Glutamatergic neuron (in vitro differentiated cells): ENCODE measurements at regions not wholly inside any gene's neighbourhood (a gene's known extent, or its start where the extent isn't known, plus 50 kb on each side); places are given as distances from the start of the nearest gene placed in this dataset.

Source experiments
- DNase-seq: peaks from one replicate; pipeline ENCODE4 v3.0.0; 2022
- H3K27ac Mint-ChIP-seq: one replicate; pipeline ENCODE4 v1.8.0; 2020; ENCODE audit warnings: mild to moderate bottlenecking, mixed read lengths, inconsistent platforms; ENCODE audit not compliant: unreplicated experiment
- H3K27me3 Mint-ChIP-seq: one replicate; pipeline ENCODE4 v1.8.0; 2020; ENCODE audit warnings: mild to moderate bottlenecking, moderate library complexity, mixed read lengths, inconsistent platforms; ENCODE audit not compliant: unreplicated experiment
- H3K36me3 Mint-ChIP-seq: one replicate; pipeline ENCODE4 v1.8.0; 2020; ENCODE audit warnings: mild to moderate bottlenecking, mixed read lengths, inconsistent platforms; ENCODE audit not compliant: unreplicated experiment
- H3K4me1 Mint-ChIP-seq: one replicate; pipeline ENCODE4 v1.8.0; 2020; ENCODE audit warnings: mild to moderate bottlenecking, low read depth, mixed read lengths, inconsistent platforms; ENCODE audit not compliant: unreplicated experiment
- H3K4me3 Mint-ChIP-seq: one replicate; pipeline ENCODE4 v1.8.0; 2020; ENCODE audit warnings: mild to moderate bottlenecking, mixed read lengths, inconsistent platforms; ENCODE audit not compliant: unreplicated experiment
- H3K9me3 Mint-ChIP-seq: one replicate; pipeline ENCODE4 v1.8.0; 2020; ENCODE audit warnings: mild to moderate bottlenecking, moderate library complexity, mixed read lengths, inconsistent platforms; ENCODE audit not compliant: unreplicated experiment
- TF ChIP-seq, protein P1 (sequence below): fragments of 200-600 bp; sonication (generic); IDR thresholded peaks from one replicate; pipeline ENCODE4 v1.5.0; 2021; ENCODE audit not compliant: partially characterized antibody, unreplicated experiment

DNA sequence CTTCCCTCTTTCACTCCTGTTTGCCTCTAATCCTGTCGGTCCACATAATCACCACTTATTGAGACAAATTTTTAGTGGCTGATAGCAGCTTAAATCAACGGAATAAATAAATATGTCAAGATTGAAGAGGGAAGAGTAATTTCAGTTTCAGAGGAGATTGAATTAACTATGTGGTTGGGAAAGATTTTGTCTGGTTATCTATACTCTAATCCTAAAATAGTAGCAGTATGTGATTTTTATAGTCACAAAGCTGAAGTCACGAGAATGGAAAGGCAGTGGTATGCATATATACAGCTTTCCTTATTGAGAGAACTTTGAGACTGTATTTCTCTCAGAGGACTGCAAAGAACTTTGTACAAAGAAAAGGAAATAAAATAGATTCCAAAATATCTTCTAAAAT, 493.3 kb downstream of the FAT4 start:
- H3K4me1 Mint-ChIP-seq = no peaks in the 10 kb centered on the region
- no peak overlapping the region for H3K27ac Mint-ChIP-seq
- no peak for DNase-seq
- TF ChIP-seq, protein P1, sequence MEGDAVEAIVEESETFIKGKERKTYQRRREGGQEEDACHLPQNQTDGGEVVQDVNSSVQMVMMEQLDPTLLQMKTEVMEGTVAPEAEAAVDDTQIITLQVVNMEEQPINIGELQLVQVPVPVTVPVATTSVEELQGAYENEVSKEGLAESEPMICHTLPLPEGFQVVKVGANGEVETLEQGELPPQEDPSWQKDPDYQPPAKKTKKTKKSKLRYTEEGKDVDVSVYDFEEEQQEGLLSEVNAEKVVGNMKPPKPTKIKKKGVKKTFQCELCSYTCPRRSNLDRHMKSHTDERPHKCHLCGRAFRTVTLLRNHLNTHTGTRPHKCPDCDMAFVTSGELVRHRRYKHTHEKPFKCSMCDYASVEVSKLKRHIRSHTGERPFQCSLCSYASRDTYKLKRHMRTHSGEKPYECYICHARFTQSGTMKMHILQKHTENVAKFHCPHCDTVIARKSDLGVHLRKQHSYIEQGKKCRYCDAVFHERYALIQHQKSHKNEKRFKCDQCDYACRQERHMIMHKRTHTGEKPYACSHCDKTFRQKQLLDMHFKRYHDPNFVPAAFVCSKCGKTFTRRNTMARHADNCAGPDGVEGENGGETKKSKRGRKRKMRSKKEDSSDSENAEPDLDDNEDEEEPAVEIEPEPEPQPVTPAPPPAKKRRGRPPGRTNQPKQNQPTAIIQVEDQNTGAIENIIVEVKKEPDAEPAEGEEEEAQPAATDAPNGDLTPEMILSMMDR = no peak
- H3K9me3 Mint-ChIP-seq = no peaks in the 10 kb centered on the region
- no peaks in the 10 kb centered on the region for H3K36me3 Mint-ChIP-seq
- H3K27me3 Mint-ChIP-seq = no peaks in the 10 kb centered on the region
- H3K4me3 Mint-ChIP-seq = no peak overlapping the region

DNA sequence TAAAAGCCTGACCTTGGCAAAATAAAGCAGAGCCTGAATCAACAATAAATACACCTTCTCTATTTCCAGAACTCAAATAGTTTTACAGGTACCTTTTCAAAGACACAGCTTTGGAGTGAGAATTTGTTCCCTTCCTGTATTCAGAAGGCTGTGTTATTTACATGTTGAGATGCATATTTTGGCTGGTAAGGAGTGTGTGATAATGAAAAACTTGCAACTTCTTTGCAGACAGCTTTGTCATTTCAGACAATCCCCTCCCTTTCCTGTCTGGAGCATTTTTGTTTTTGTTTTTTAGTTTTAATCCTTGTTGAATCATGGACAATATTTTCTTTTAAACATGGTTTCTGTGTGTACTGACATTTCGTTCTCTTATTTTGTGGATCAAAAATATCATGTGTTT, 493.8 kb downstream of the FAT4 start:
- Mint-ChIP-seq H3K36me3 (no peaks in the 10 kb centered on the region), H3K27me3 (no peaks in the 10 kb centered on the region), H3K9me3 (peaks cover 2% of the 10 kb centered on the region), H3K4me3 (no peak overlapping the region), H3K27ac (no peak overlapping the region), H3K4me1 (no peaks in the 10 kb centered on the region)
- TF ChIP-seq, protein P1 = no peak
- DNase-seq = no peak

DNA sequence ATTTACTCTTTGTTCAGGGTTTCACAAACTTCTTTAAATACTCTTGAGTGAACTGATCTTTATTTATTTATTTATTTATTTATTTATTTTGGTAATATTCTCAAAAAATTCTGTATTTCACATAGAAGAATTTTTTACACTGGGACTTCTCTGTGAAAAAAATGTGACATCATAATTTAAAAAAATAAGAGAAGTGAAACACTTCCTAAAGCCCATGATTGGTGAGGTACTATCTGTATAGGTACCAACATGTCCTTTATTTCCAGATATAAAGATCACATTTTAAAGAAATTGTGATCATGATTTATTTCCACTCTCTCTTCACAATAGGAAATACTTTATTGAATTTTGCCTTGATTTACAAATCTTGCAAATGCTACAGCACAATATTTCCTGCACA, 497.1 kb downstream of the FAT4 start:
- TF ChIP-seq, protein P1 = no peak
- no peaks in the 10 kb centered on the region for H3K36me3 Mint-ChIP-seq
- no peak overlapping the region for H3K4me3 Mint-ChIP-seq
- DNase-seq = no peak
- H3K4me1 Mint-ChIP-seq = no peaks in the 10 kb centered on the region
- H3K9me3 Mint-ChIP-seq = peaks cover 2% of the 10 kb centered on the region
- no peaks in the 10 kb centered on the region for H3K27me3 Mint-ChIP-seq
- H3K27ac Mint-ChIP-seq = no peak overlapping the region

DNA sequence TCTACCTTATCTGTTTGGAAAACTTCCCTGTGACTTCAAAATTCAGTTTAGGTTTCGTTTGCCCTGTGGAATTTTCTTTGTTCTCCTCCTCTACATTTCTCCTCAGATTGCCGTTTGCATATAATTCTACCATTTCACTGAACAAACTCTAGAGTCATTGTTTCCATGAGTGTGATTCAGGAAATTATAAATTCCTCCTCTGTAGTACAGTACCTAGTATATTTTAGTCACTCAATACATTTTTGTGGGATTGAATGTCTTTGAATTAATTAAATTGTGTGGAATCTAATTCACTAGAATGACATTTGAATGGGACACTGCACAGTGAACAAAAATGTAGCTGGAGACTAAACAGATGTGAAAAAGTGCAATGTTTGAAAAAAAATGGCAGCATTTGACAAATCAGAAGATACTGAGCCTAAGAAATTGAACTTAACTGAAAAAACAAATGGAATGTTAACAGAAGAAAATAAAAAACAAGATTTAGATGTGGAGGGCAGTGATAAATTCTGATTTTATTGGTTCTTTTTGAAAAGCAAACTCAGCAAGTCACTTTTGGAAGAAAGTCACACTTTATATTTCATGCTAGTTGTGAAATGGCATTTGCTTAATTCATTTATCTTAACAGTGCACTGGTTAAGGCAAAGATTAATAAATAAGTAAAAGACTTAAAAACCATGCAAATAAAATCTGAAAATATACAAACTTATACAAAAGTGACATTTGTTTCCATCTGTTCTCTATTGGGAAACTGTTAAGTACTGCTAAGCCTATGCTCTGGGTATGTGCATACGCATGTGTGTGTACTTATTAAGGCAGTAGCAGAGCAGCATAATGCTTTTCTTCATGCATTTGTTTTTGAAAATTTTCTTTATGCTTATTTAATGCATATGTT, 512.3 kb downstream of the FAT4 start:
- H3K9me3 Mint-ChIP-seq = peaks cover 2% of the 10 kb centered on the region
- TF ChIP-seq, protein P1 = no peak
- H3K4me1 Mint-ChIP-seq = peaks cover 11% of the 10 kb centered on the region
- no peaks in the 10 kb centered on the region for H3K36me3 Mint-ChIP-seq
- peak overlapping the region; percentile 28 for H3K4me3 Mint-ChIP-seq
- no peak for DNase-seq
- H3K27me3 Mint-ChIP-seq = no peaks in the 10 kb centered on the region
- peak overlapping the region; percentile 49 for H3K27ac Mint-ChIP-seq

DNA sequence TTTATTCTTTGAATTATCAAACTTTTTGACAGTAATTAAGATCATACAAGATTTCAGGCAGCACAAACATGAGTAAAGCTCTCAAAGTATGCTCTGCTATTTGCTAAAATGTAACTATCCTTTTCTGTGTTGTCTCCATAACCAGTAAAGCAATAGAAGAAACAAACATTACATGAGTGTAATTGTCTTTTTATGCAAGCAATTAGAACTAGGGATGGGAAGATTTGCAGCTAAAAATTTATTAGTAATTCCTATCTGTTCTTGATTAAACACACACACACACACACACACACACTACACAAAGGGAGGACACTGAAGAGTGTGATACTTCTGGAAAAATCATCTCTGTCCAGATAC, 512.9 kb downstream of the FAT4 start:
- peaks cover 11% of the 10 kb centered on the region for H3K4me1 Mint-ChIP-seq
- H3K9me3 Mint-ChIP-seq = peaks cover 2% of the 10 kb centered on the region
- no peak overlapping the region for H3K4me3 Mint-ChIP-seq
- no peaks in the 10 kb centered on the region for H3K27me3 Mint-ChIP-seq
- H3K36me3 Mint-ChIP-seq = no peaks in the 10 kb centered on the region
- no peak for DNase-seq
- H3K27ac Mint-ChIP-seq = no peak overlapping the region
- TF ChIP-seq, protein P1 = no peak
